Endothelial cell of umbilical vein (primary cell): ENCODE measurements at regions not wholly inside any gene's neighbourhood (a gene's known extent, or its start where the extent isn't known, plus 50 kb on each side); places are given as distances from the start of the nearest gene placed in this dataset.
"Not testable (repeated sequence)": the region's sequence is repeated elsewhere in the genome, so short reads cannot be mapped to it uniquely, and the experiment has no call there.

Experiments used
- EZH2 ChIP-seq: IDR thresholded peaks from 2 replicates; pipeline ENCODE4 v1.6.1; 2012; ENCODE audit warnings: borderline replicate concordance, low read depth, mild to moderate bottlenecking, moderate library complexity, low read length, inconsistent platforms; ENCODE audit not compliant: severe bottlenecking
- GATA2 ChIP-seq: IDR thresholded peaks from 2 replicates; pipeline ENCODE4 v1.7.0; 2011; ENCODE audit warnings: low read depth, mild to moderate bottlenecking, moderate library complexity, mixed read lengths, low read length; ENCODE audit not compliant: insufficient read length, insufficient read depth
- POLR2AphosphoS5 ChIP-seq: IDR thresholded peaks from 2 replicates; pipeline ENCODE4 v1.6.1; 2012; ENCODE audit warnings: low read depth, mild to moderate bottlenecking, control low read depth, low read length, moderate library complexity; ENCODE audit not compliant: insufficient read depth
- TF ChIP-seq, protein P1 (sequence below): IDR thresholded peaks from 2 replicates; pipeline ENCODE4 v1.6.1; 2011; ENCODE audit not compliant: insufficient read depth, insufficient read length
- TF ChIP-seq, protein P2 (sequence below), 2 donors: IDR thresholded peaks; 1 replicate in 1 of 2; 2 replicates in 1 of 2; pipeline ENCODE4 v1.5.1; 2011; ENCODE audit warnings: low read length in 2 of 2, mild to moderate bottlenecking in 2 of 2, moderate library complexity in 2 of 2, control low read depth in 1 of 2, inconsistent platforms in 1 of 2, low read depth in 1 of 2; ENCODE audit not compliant: insufficient read depth in 1 of 2; ENCODE audit errors: extremely low read depth in 1 of 2

DNA sequence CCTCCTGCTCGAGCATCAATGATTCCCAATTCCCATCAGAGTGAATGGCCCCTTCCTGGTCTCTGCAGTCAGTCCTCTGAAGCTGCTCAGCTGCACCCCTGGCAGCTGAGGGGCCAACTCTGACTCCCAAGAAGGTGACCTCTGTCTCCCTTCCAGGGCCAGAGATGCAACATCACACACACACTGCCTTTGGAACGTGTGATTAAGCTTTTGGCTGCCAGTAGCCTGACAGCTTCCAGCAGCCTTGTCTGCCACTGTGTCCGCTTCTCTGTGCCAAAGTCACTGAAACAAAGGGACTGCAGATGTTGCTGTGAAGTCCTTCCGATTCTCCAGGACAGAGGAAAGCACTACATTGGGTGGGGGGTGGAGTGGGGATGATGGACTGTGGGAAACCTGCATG, 254.1 kb downstream of the CEP170 start:
- TF ChIP-seq EZH2, POLR2AphosphoS5, GATA2: not testable (repeated sequence)
- TF ChIP-seq, protein P1, sequence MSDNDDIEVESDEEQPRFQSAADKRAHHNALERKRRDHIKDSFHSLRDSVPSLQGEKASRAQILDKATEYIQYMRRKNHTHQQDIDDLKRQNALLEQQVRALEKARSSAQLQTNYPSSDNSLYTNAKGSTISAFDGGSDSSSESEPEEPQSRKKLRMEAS, result not testable (repeated sequence)
- TF ChIP-seq, protein P2, sequence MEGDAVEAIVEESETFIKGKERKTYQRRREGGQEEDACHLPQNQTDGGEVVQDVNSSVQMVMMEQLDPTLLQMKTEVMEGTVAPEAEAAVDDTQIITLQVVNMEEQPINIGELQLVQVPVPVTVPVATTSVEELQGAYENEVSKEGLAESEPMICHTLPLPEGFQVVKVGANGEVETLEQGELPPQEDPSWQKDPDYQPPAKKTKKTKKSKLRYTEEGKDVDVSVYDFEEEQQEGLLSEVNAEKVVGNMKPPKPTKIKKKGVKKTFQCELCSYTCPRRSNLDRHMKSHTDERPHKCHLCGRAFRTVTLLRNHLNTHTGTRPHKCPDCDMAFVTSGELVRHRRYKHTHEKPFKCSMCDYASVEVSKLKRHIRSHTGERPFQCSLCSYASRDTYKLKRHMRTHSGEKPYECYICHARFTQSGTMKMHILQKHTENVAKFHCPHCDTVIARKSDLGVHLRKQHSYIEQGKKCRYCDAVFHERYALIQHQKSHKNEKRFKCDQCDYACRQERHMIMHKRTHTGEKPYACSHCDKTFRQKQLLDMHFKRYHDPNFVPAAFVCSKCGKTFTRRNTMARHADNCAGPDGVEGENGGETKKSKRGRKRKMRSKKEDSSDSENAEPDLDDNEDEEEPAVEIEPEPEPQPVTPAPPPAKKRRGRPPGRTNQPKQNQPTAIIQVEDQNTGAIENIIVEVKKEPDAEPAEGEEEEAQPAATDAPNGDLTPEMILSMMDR (IDR thresholded peaks at IDR 0.05; ENCODE audit: extremely low read depth in 1 of 2, insufficient read depth in 1 of 2, low read depth in 1 of 2, low read length in 2 of 2), result not testable (repeated sequence)
